ENCODE measurements at regions not wholly inside any gene's neighbourhood (a gene's known extent, or its start where the extent isn't known, plus 50 kb on each side); places are given as distances from the start of the nearest gene placed in this dataset.

- H3K4me3 Mint-ChIP-seq, result no peak overlapping the region
- intact Hi-C loops (cut with micrococcal nuclease), result loop anchor here in 1 of 2 donors (5.0 to 10.0 kb wide), 2 partner anchors 488 to 1106 kb away; partner anchors contain the start of gene BCL11A
- no peak overlapping the region for H3K4me3 ChIP-seq (ENCODE audit: low read length)
- no peaks in the 10 kb centered on the region for H3K9me3 ChIP-seq (ENCODE audit: control insufficient read depth in 2 of 3, low read length in 3 of 3)
- H3K4me1 Mint-ChIP-seq, result no peaks in the 10 kb centered on the region
- no peaks in the 10 kb centered on the region for H3K4me1 ChIP-seq (ENCODE audit: control insufficient read depth in 2 of 2, insufficient read depth in 2 of 2, low read length in 2 of 2)
- no peaks in the 10 kb centered on the region for H3K27me3 ChIP-seq (ENCODE audit: control insufficient read depth in 2 of 2, insufficient read depth in 2 of 2, low read length in 2 of 2)
- DNase-seq (peak in 1 of 9 donors; percentile 1), ATAC-seq (no peak)
- POLR2A ChIA-PET, result no interaction called here
- H3K36me3 ChIP-seq (ENCODE audit: control insufficient read depth in 2 of 3, insufficient read depth in 3 of 3, low read length in 3 of 3), result no peaks in the 10 kb centered on the region
- no peak overlapping the region for H3K27ac ChIP-seq (ENCODE audit: low read depth, low read length)
- CTCF ChIA-PET, result no interaction called here
- H3K27ac Mint-ChIP-seq, result no peak overlapping the region
- H3K9me3 Mint-ChIP-seq, result no peaks in the 10 kb centered on the region
- H3K36me3 Mint-ChIP-seq, result no peaks in the 10 kb centered on the region
- H3K27me3 Mint-ChIP-seq, result peaks cover 0 to 9% (median 0%) of the 10 kb centered on the region in 5 donors
These were observed 1104.2 kb downstream of the BCL11A start for GRCh38 chr2:59449274-59449673.

- intact Hi-C loops (cut with micrococcal nuclease), result loop anchor here in 1 of 2 donors (10.0 kb wide), 1 partner anchor 1114 kb away; the partner anchor contains the start of gene BCL11A
- CTCF ChIA-PET, result no interaction called here
- no peak overlapping the region for H3K4me3 Mint-ChIP-seq
These were observed 1113.0 kb downstream of the BCL11A start for GRCh38 chr2:59440491-59440890.

GRCh38 chr2:59435635-59436034 lies 1117.8 kb downstream of the BCL11A start:
- CTCF ChIA-PET, result no interaction called here
- no peaks in the 10 kb centered on the region for H3K27me3 ChIP-seq (ENCODE audit: control insufficient read depth in 2 of 2, insufficient read depth in 2 of 2, low read length in 2 of 2)
- POLR2A ChIA-PET, result no interaction called here
- DNase-seq (no peak), ATAC-seq (no peak)
- Mint-ChIP-seq H3K4me3 (no peak overlapping the region), H3K9me3 (peaks cover 0 to 24% (median 10%) of the 10 kb centered on the region in 11 donors), H3K4me1 (no peaks in the 10 kb centered on the region), H3K36me3 (peaks cover 0 to 8% (median 0%) of the 10 kb centered on the region in 5 donors), H3K27me3 (peaks cover 0 to 8% (median 7%) of the 10 kb centered on the region in 5 donors), H3K27ac (no peak overlapping the region)
- no peak overlapping the region for H3K4me3 ChIP-seq (ENCODE audit: low read length)
- no peaks in the 10 kb centered on the region for H3K4me1 ChIP-seq (ENCODE audit: control insufficient read depth in 2 of 2, insufficient read depth in 2 of 2, low read length in 2 of 2)
- H3K36me3 ChIP-seq (ENCODE audit: control insufficient read depth in 2 of 3, insufficient read depth in 3 of 3, low read length in 3 of 3), result no peaks in the 10 kb centered on the region
- H3K27ac ChIP-seq (ENCODE audit: low read depth, low read length), result no peak overlapping the region
- intact Hi-C loops (cut with micrococcal nuclease), result no loop called here
- no peaks in the 10 kb centered on the region for H3K9me3 ChIP-seq (ENCODE audit: control insufficient read depth in 2 of 3, low read length in 3 of 3)

More at GRCh38 chr2:59440491-59440890, 1113.0 kb downstream of the BCL11A start:
- Histone ChIP-seq H3K27me3 (ENCODE audit: control insufficient read depth in 2 of 2, insufficient read depth in 2 of 2, low read length in 2 of 2) (no peaks in the 10 kb centered on the region), H3K4me3 (ENCODE audit: low read length) (no peak overlapping the region), H3K4me1 (ENCODE audit: control insufficient read depth in 2 of 2, insufficient read depth in 2 of 2, low read length in 2 of 2) (no peaks in the 10 kb centered on the region), H3K9me3 (ENCODE audit: control insufficient read depth in 2 of 3, low read length in 3 of 3) (no peaks in the 10 kb centered on the region), H3K36me3 (ENCODE audit: control insufficient read depth in 2 of 3, insufficient read depth in 3 of 3, low read length in 3 of 3) (no peaks in the 10 kb centered on the region), H3K27ac (ENCODE audit: low read depth, low read length) (no peak overlapping the region)
- Mint-ChIP-seq H3K27me3 (peaks cover 0 to 8% (median 7%) of the 10 kb centered on the region in 5 donors), H3K36me3 (no peaks in the 10 kb centered on the region), H3K9me3 (peaks cover 0 to 3% (median 0%) of the 10 kb centered on the region in 11 donors), H3K4me1 (no peaks in the 10 kb centered on the region), H3K27ac (no peak overlapping the region)
- POLR2A ChIA-PET, result no interaction called here
- ATAC-seq (no peak), DNase-seq (no peak)

- no peaks in the 10 kb centered on the region for H3K36me3 ChIP-seq (ENCODE audit: control insufficient read depth in 2 of 3, insufficient read depth in 3 of 3, low read length in 3 of 3)
- no peaks in the 10 kb centered on the region for H3K9me3 ChIP-seq (ENCODE audit: control insufficient read depth in 2 of 3, low read length in 3 of 3)
- intact Hi-C loops (cut with micrococcal nuclease), result no loop called here
- CTCF ChIA-PET, result no interaction called here
- ATAC-seq, result no peak
- POLR2A ChIA-PET, result no interaction called here
- H3K4me3 ChIP-seq (ENCODE audit: low read length), result no peak overlapping the region
- Mint-ChIP-seq H3K27ac (no peak overlapping the region), H3K36me3 (peaks cover 0 to 8% (median 0%) of the 10 kb centered on the region in 5 donors), H3K27me3 (peaks cover 0 to 3% (median 0%) of the 10 kb centered on the region in 5 donors), H3K4me3 (no peak overlapping the region), H3K4me1 (no peaks in the 10 kb centered on the region), H3K9me3 (peaks cover 0 to 30% (median 14%) of the 10 kb centered on the region in 11 donors)
- H3K4me1 ChIP-seq (ENCODE audit: control insufficient read depth in 2 of 2, insufficient read depth in 2 of 2, low read length in 2 of 2), result no peaks in the 10 kb centered on the region
- no peak for DNase-seq
- H3K27ac ChIP-seq (ENCODE audit: low read depth, low read length), result no peak overlapping the region
- H3K27me3 ChIP-seq (ENCODE audit: control insufficient read depth in 2 of 2, insufficient read depth in 2 of 2, low read length in 2 of 2), result no peaks in the 10 kb centered on the region
These were observed 1124.5 kb downstream of the BCL11A start for GRCh38 chr2:59428940-59429339.

GRCh38 chr2:59427980-59428379 lies 1125.5 kb downstream of the BCL11A start:
- POLR2A ChIA-PET, result interaction anchor here (0.7 kb wide), 1 partner anchor 15 kb away, joined by 3 read pairs; no protein-coding TSS in a partner anchor
- Histone ChIP-seq H3K9me3 (ENCODE audit: control insufficient read depth in 2 of 3, low read length in 3 of 3) (no peaks in the 10 kb centered on the region), H3K4me3 (ENCODE audit: low read length) (no peak overlapping the region), H3K4me1 (ENCODE audit: control insufficient read depth in 2 of 2, insufficient read depth in 2 of 2, low read length in 2 of 2) (no peaks in the 10 kb centered on the region), H3K27ac (ENCODE audit: low read depth, low read length) (no peak overlapping the region), H3K36me3 (ENCODE audit: control insufficient read depth in 2 of 3, insufficient read depth in 3 of 3, low read length in 3 of 3) (no peaks in the 10 kb centered on the region), H3K27me3 (ENCODE audit: control insufficient read depth in 2 of 2, insufficient read depth in 2 of 2, low read length in 2 of 2) (no peaks in the 10 kb centered on the region)
- peaks cover 0 to 24% (median 14%) of the 10 kb centered on the region in 11 donors for H3K9me3 Mint-ChIP-seq
- H3K4me3 Mint-ChIP-seq, result no peak overlapping the region
- intact Hi-C loops (cut with micrococcal nuclease), result no loop called here
- H3K36me3 Mint-ChIP-seq, result peaks cover 0 to 8% (median 0%) of the 10 kb centered on the region in 5 donors
- DNase-seq (no peak), ATAC-seq (no peak)
- peaks cover 0 to 3% (median 0%) of the 10 kb centered on the region in 5 donors for H3K27me3 Mint-ChIP-seq
- no peak overlapping the region for H3K27ac Mint-ChIP-seq
- H3K4me1 Mint-ChIP-seq, result no peaks in the 10 kb centered on the region
- CTCF ChIA-PET, result no interaction called here

GRCh38 chr2:59425247-59425646 lies 1128.2 kb downstream of the BCL11A start:
- no peaks in the 10 kb centered on the region for H3K4me1 ChIP-seq (ENCODE audit: control insufficient read depth in 2 of 2, insufficient read depth in 2 of 2, low read length in 2 of 2)
- no peaks in the 10 kb centered on the region for H3K27me3 ChIP-seq (ENCODE audit: control insufficient read depth in 2 of 2, insufficient read depth in 2 of 2, low read length in 2 of 2)
- Mint-ChIP-seq H3K27ac (no peak overlapping the region), H3K4me3 (no peak overlapping the region), H3K9me3 (peaks cover 0 to 7% (median 3%) of the 10 kb centered on the region in 11 donors), H3K36me3 (peaks cover 0 to 4% (median 0%) of the 10 kb centered on the region in 5 donors), H3K4me1 (no peaks in the 10 kb centered on the region), H3K27me3 (peaks cover 0 to 3% (median 0%) of the 10 kb centered on the region in 5 donors)
- CTCF ChIA-PET, result no interaction called here
- DNase-seq (no peak), ATAC-seq (no peak)
- H3K27ac ChIP-seq (ENCODE audit: low read depth, low read length), result no peak overlapping the region
- H3K4me3 ChIP-seq (ENCODE audit: low read length), result no peak overlapping the region
- H3K36me3 ChIP-seq (ENCODE audit: control insufficient read depth in 2 of 3, insufficient read depth in 3 of 3, low read length in 3 of 3), result no peaks in the 10 kb centered on the region
- no peaks in the 10 kb centered on the region for H3K9me3 ChIP-seq (ENCODE audit: control insufficient read depth in 2 of 3, low read length in 3 of 3)
- POLR2A ChIA-PET, result no interaction called here
- intact Hi-C loops (cut with micrococcal nuclease), result no loop called here

- Histone ChIP-seq H3K27me3 (ENCODE audit: control insufficient read depth in 2 of 2, insufficient read depth in 2 of 2, low read length in 2 of 2) (no peaks in the 10 kb centered on the region), H3K36me3 (ENCODE audit: control insufficient read depth in 2 of 3, insufficient read depth in 3 of 3, low read length in 3 of 3) (no peaks in the 10 kb centered on the region), H3K4me1 (ENCODE audit: control insufficient read depth in 2 of 2, insufficient read depth in 2 of 2, low read length in 2 of 2) (no peaks in the 10 kb centered on the region), H3K4me3 (ENCODE audit: low read length) (no peak overlapping the region), H3K27ac (ENCODE audit: low read depth, low read length) (no peak overlapping the region), H3K9me3 (ENCODE audit: control insufficient read depth in 2 of 3, low read length in 3 of 3) (no peaks in the 10 kb centered on the region)
- H3K27me3 Mint-ChIP-seq, result peaks cover 0 to 24% (median 0%) of the 10 kb centered on the region in 5 donors
- ATAC-seq (no peak), DNase-seq (no peak)
- H3K4me1 Mint-ChIP-seq, result no peaks in the 10 kb centered on the region
- CTCF ChIA-PET, result no interaction called here
- no peak overlapping the region for H3K4me3 Mint-ChIP-seq
- H3K9me3 Mint-ChIP-seq, result peaks cover 0 to 64% (median 25%) of the 10 kb centered on the region in 11 donors
- POLR2A ChIA-PET, result no interaction called here
- H3K36me3 Mint-ChIP-seq, result peaks cover 0 to 11% (median 0%) of the 10 kb centered on the region in 5 donors
- no peak overlapping the region for H3K27ac Mint-ChIP-seq
- intact Hi-C loops (cut with micrococcal nuclease), result no loop called here
These were observed 1139.5 kb downstream of the BCL11A start for GRCh38 chr2:59413751-59414570.

Data from naive thymus-derived CD4-positive, alpha-beta T cell (primary cell).